SK-N-SH (cell line): ENCODE measurements at regions not wholly inside any gene's neighbourhood (a gene's known extent, or its start where the extent isn't known, plus 50 kb on each side); places are given as distances from the start of the nearest gene placed in this dataset.

ENCODE experiments used
- CTCF ChIA-PET: fragments of 300-600, 350-600 bp; formaldehyde crosslinking; extraction: SDS; loops from one replicate; lab custom pipeline; 2021; lab: Yijun Ruan, JAX
- POLR2A ChIA-PET: fragments of 350-600 bp; sonication (Branson Sonifier 250); formaldehyde crosslinking; extraction: SDS; loops from one replicate; lab custom pipeline; 2020; ENCODE audit warnings: antibody characterized with exemption, inconsistent platforms; lab: Yijun Ruan, JAX
- DNase-seq: peaks from one replicate; pipeline ENCODE4 v3.0.0; 2012
- H2AFZ ChIP-seq: fragments of 200-600 bp; sonication (generic); 2 replicates; pipeline ENCODE4 v1.8.1; 2016; ENCODE audit warnings: antibody characterized with exemption, mild to moderate bottlenecking, low read depth
- H3F3A ChIP-seq: fragments of 200-600 bp; sonication (generic); replicated peaks from 2 replicates; pipeline ENCODE3; 2016; ENCODE audit warnings: antibody characterized with exemption, mild to moderate bottlenecking; ENCODE audit not compliant: insufficient read depth
- H3K27ac ChIP-seq, 2 experiments: fragments of 200-500 bp in 1 of 2; fragments of 200-600 bp in 1 of 2; sonication (Bioruptor generic) in 1 of 2; sonication (generic), shearing (Covaris generic) in 1 of 2; 2 replicates each; pipeline versions ENCODE4 v1.5.1 to v1.6.1; 2014 to 2016; ENCODE audit warnings: low read depth in 2 of 2, inconsistent platforms in 1 of 2, low read length in 1 of 2, mild to moderate bottlenecking in 1 of 2, mixed read lengths in 1 of 2
- H3K27me3 ChIP-seq: fragments of 200-600 bp; sonication (generic), shearing (Covaris generic); 2 replicates; pipeline ENCODE4 v1.6.1; 2016; ENCODE audit warnings: mixed run types; ENCODE audit not compliant: insufficient read depth
- H3K36me3 ChIP-seq, 2 experiments: fragments of 200-500 bp in 1 of 2; fragments of 200-600 bp in 1 of 2; sonication (Bioruptor generic) in 1 of 2; sonication (generic) in 1 of 2; replicated peaks in 1 of 2; 2 replicates each; pipeline versions ENCODE3 to v1.5.1; 2014 to 2016; ENCODE audit warnings: low read length in 1 of 2, mild to moderate bottlenecking in 1 of 2; ENCODE audit not compliant: insufficient read depth in 2 of 2, control insufficient read depth in 1 of 2
- H3K4me1 ChIP-seq, 2 experiments: fragments of 200-500 bp in 1 of 2; fragments of 200-600 bp in 1 of 2; sonication (Bioruptor generic) in 1 of 2; sonication (generic), shearing (Covaris generic) in 1 of 2; 2 replicates each; pipeline versions ENCODE4 v1.5.1 to v1.6.1; 2014 to 2016; ENCODE audit warnings: low read depth in 1 of 2, low read length in 1 of 2, mixed run types in 1 of 2; ENCODE audit not compliant: insufficient read depth in 2 of 2, control insufficient read depth in 1 of 2
- H3K4me2 ChIP-seq: fragments of 200-600 bp; sonication (generic), shearing (Covaris generic); 2 replicates; pipeline ENCODE4 v1.6.1; 2017; ENCODE audit warnings: mixed run types
- H3K4me3 ChIP-seq, 2 experiments: fragments of 200-500 bp in 1 of 2; fragments of 200-600 bp in 1 of 2; sonication (Bioruptor generic) in 1 of 2; sonication (generic), shearing (Covaris generic) in 1 of 2; 2 replicates each; pipeline versions ENCODE4 v1.5.1 to v1.8.1; 2014 to 2016; ENCODE audit warnings: low read depth in 2 of 2, inconsistent platforms in 1 of 2, low read length in 1 of 2, mild to moderate bottlenecking in 1 of 2, mixed read lengths in 1 of 2, moderate library complexity in 1 of 2
- H3K79me2 ChIP-seq: fragments of 200-600 bp; sonication (generic); 2 replicates; pipeline ENCODE4 v1.8.1; 2017; ENCODE audit warnings: mild to moderate bottlenecking; ENCODE audit not compliant: insufficient read depth
- H3K9ac ChIP-seq: fragments of 200-600 bp; sonication (generic); 2 replicates; pipeline ENCODE4 v1.6.1; 2017; ENCODE audit warnings: mixed run types
- H3K9me2 ChIP-seq: fragments of 200-600 bp; sonication (generic); 2 replicates; pipeline ENCODE4 v1.6.1; 2017; ENCODE audit warnings: mixed run types
- H3K9me3 ChIP-seq: fragments of 200-600 bp; sonication (generic); 2 replicates; pipeline ENCODE4 v1.6.1; 2017; ENCODE audit warnings: mixed run types, mild to moderate bottlenecking, moderate library complexity
- H4K20me1 ChIP-seq: fragments of 200-600 bp; sonication (generic); 2 replicates; pipeline ENCODE4 v1.6.1; 2017; ENCODE audit warnings: mild to moderate bottlenecking, mixed run types; ENCODE audit not compliant: insufficient read depth
- CHD2 ChIP-seq: fragments of 150-350 bp; IDR thresholded peaks from 2 replicates; pipeline ENCODE4 v1.6.1; 2018; ENCODE audit warnings: low read length; ENCODE audit not compliant: partially characterized antibody
- ELF1 ChIP-seq: IDR thresholded peaks from 2 replicates; pipeline ENCODE4 v1.4.0; 2012
- EP300 ChIP-seq, 2 experiments: IDR thresholded peaks; 2 replicates each; pipeline versions ENCODE4 v1.4.0 to v1.6.1; 2012; ENCODE audit warnings: borderline replicate concordance in 1 of 2, low read depth in 1 of 2, low read length in 1 of 2
- FOSL2 ChIP-seq: IDR thresholded peaks from 2 replicates; pipeline ENCODE4 v1.4.0; 2012; ENCODE audit warnings: low read depth, mild to moderate bottlenecking, moderate library complexity, borderline replicate concordance
- GATA2 ChIP-seq: sonication (generic); formaldehyde crosslinking; IDR thresholded peaks from 2 replicates; pipeline ENCODE4 v1.5.0; 2020; ENCODE audit warnings: mild to moderate bottlenecking, missing genetic modification reagents
- IRF3 ChIP-seq: fragments of 150-350 bp; IDR thresholded peaks from 2 replicates; pipeline ENCODE4 v1.6.1; 2016; ENCODE audit warnings: mild to moderate bottlenecking, low read depth, low read length
- JUND ChIP-seq: IDR thresholded peaks from 2 replicates; pipeline ENCODE4 v1.4.0; 2012
- MAX ChIP-seq: IDR thresholded peaks from 2 replicates; pipeline ENCODE4 v1.4.0; 2012; ENCODE audit warnings: low read depth
- MEF2A ChIP-seq: IDR thresholded peaks from 2 replicates; pipeline ENCODE4 v1.4.0; 2012; ENCODE audit warnings: low read depth, borderline replicate concordance
- MXI1 ChIP-seq: IDR thresholded peaks from 2 replicates; pipeline ENCODE4 v1.6.1; 2012; ENCODE audit warnings: mild to moderate bottlenecking, low read depth, low read length, improper control_type of control experiment
- NFIC ChIP-seq: IDR thresholded peaks from 2 replicates; pipeline ENCODE4 v1.4.0; 2012; ENCODE audit warnings: borderline replicate concordance
- RAD21 ChIP-seq: IDR thresholded peaks from 2 replicates; pipeline ENCODE4 v1.6.1; 2012; ENCODE audit warnings: mild to moderate bottlenecking, low read length
- RFX5 ChIP-seq: IDR thresholded peaks from 2 replicates; pipeline ENCODE4 v1.6.1; 2012; ENCODE audit warnings: mild to moderate bottlenecking, improper control_type of control experiment, low read length
- SMC3 ChIP-seq: IDR thresholded peaks from 2 replicates; pipeline ENCODE4 v1.6.1; 2012; ENCODE audit warnings: low read depth, low read length, improper control_type of control experiment
- TCF12 ChIP-seq: IDR thresholded peaks from 2 replicates; pipeline ENCODE4 v1.4.0; 2012
- WGBS: methylation state at CpG from one replicate; pipeline ENCODE4 v1.1.6; 2017; ENCODE audit warnings: low lambda C conversion rate; 5-methylcytosine and 5-hydroxymethylcytosine counted together
- TF ChIP-seq, protein P1 (sequence below): fragments of 200-600 bp; sonication (generic); IDR thresholded peaks from 2 replicates; pipeline ENCODE4 v1.6.1; 2017; ENCODE audit warnings: antibody characterized with exemption, mild to moderate bottlenecking, moderate library complexity
- TF ChIP-seq, protein P2 (sequence below): IDR thresholded peaks from 2 replicates; pipeline ENCODE4 v1.6.1; 2012; ENCODE audit warnings: mild to moderate bottlenecking, low read depth, low read length, moderate library complexity

DNA sequence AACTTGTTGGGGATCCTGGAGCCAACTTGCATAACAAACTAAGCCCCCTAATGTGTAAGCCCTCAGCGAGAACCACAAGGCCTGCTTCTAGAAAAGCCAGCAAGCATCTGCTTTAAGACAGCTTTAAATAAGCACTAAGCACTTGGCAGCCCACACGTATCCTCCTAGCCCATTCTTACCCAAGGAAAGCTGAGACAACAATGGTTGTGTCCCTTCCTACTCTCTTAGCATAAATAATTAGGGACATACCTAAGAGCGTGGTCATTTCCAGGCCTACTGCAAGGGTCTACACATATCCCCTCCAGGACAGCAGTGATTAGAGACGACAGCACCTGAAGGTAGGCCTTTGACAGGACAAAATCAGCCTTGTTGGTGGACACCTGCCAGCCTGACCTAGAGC lies 322.8 kb upstream of the PPARGC1A start:
- H3K27ac ChIP-seq = no peak overlapping the region
- no peak for DNase-seq
- ChIA-PET POLR2A (no interaction called here), CTCF (no interaction called here)
- H3K4me2 ChIP-seq = no peak overlapping the region
- no peaks in the 10 kb centered on the region for H3K9me2 ChIP-seq
- 16% methylated on average over 4 of the region's 4 CpGs for WGBS
- TF ChIP-seq SMC3 (no peak), JUND (no peak), NFIC (no peak), GATA2 (CRISPR knock-in tag) (no peak), EP300 (IDR thresholded peaks at IDR 0.05; ENCODE audit: borderline replicate concordance in 1 of 2, low read depth in 1 of 2, low read length in 1 of 2) (no peak), MAX (no peak), MXI1 (no peak), RAD21 (no peak), ELF1 (no peak)
- TF ChIP-seq, protein P1, sequence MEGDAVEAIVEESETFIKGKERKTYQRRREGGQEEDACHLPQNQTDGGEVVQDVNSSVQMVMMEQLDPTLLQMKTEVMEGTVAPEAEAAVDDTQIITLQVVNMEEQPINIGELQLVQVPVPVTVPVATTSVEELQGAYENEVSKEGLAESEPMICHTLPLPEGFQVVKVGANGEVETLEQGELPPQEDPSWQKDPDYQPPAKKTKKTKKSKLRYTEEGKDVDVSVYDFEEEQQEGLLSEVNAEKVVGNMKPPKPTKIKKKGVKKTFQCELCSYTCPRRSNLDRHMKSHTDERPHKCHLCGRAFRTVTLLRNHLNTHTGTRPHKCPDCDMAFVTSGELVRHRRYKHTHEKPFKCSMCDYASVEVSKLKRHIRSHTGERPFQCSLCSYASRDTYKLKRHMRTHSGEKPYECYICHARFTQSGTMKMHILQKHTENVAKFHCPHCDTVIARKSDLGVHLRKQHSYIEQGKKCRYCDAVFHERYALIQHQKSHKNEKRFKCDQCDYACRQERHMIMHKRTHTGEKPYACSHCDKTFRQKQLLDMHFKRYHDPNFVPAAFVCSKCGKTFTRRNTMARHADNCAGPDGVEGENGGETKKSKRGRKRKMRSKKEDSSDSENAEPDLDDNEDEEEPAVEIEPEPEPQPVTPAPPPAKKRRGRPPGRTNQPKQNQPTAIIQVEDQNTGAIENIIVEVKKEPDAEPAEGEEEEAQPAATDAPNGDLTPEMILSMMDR = no peak
- H3K79me2 ChIP-seq = no peaks in the 10 kb centered on the region
- H3F3A ChIP-seq = no peaks in the 10 kb centered on the region
- no peaks in the 10 kb centered on the region for H3K9me3 ChIP-seq
- H3K27me3 ChIP-seq = no peaks in the 10 kb centered on the region; the same call in 1 of the 2 replicates
- H3K36me3 ChIP-seq = no peaks in the 10 kb centered on the region
- no peak overlapping the region for H2AFZ ChIP-seq
- no peak overlapping the region for H3K9ac ChIP-seq
- H3K4me1 ChIP-seq = no peaks in the 10 kb centered on the region
- no peak overlapping the region for H3K4me3 ChIP-seq
- no peaks in the 10 kb centered on the region for H4K20me1 ChIP-seq

DNA sequence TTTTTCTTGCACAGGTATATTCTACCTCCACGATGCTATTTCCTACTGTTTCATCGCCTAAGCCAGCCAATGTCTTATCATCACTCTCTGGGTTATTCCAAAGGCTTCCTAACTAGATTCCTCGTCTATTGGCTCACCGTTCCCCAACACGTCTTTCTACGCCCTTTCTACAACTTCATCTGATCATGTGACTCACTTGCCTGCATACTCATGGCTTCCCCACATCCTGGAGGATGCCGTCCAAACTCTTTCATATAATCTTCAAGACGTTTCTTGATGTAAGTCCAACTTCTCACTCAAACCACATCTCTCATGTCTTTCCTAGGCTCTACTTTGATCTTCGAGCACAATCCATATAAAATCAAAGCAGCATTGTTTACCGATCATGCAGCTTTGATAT lies 322.0 kb upstream of the PPARGC1A start:
- no peaks in the 10 kb centered on the region; the same call in 1 of the 2 replicates for H3K27me3 ChIP-seq
- ChIA-PET POLR2A (interaction anchor here (0.5 kb wide), 1 partner anchor 15 kb away, joined by 4 read pairs; no protein-coding TSS in a partner anchor), CTCF (interaction anchor here (1.4 kb wide), 1 partner anchor 28 kb away, joined by 3 read pairs; no protein-coding TSS in a partner anchor)
- no peak overlapping the region for H3K9ac ChIP-seq
- no peaks in the 10 kb centered on the region for H3K9me2 ChIP-seq
- H2AFZ ChIP-seq = no peak overlapping the region
- no peak overlapping the region for H3K4me3 ChIP-seq
- H3F3A ChIP-seq = no peaks in the 10 kb centered on the region
- no peaks in the 10 kb centered on the region for H3K9me3 ChIP-seq
- H3K4me2 ChIP-seq = no peak overlapping the region
- no peaks in the 10 kb centered on the region for H4K20me1 ChIP-seq
- no peak for TF ChIP-seq CHD2
- no peak for TF ChIP-seq MAX
- TF ChIP-seq, protein P2, sequence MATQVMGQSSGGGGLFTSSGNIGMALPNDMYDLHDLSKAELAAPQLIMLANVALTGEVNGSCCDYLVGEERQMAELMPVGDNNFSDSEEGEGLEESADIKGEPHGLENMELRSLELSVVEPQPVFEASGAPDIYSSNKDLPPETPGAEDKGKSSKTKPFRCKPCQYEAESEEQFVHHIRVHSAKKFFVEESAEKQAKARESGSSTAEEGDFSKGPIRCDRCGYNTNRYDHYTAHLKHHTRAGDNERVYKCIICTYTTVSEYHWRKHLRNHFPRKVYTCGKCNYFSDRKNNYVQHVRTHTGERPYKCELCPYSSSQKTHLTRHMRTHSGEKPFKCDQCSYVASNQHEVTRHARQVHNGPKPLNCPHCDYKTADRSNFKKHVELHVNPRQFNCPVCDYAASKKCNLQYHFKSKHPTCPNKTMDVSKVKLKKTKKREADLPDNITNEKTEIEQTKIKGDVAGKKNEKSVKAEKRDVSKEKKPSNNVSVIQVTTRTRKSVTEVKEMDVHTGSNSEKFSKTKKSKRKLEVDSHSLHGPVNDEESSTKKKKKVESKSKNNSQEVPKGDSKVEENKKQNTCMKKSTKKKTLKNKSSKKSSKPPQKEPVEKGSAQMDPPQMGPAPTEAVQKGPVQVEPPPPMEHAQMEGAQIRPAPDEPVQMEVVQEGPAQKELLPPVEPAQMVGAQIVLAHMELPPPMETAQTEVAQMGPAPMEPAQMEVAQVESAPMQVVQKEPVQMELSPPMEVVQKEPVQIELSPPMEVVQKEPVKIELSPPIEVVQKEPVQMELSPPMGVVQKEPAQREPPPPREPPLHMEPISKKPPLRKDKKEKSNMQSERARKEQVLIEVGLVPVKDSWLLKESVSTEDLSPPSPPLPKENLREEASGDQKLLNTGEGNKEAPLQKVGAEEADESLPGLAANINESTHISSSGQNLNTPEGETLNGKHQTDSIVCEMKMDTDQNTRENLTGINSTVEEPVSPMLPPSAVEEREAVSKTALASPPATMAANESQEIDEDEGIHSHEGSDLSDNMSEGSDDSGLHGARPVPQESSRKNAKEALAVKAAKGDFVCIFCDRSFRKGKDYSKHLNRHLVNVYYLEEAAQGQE = no peak
- no peak for TF ChIP-seq IRF3
- TF ChIP-seq ELF1 = no peak
- TF ChIP-seq NFIC = no peak
- TF ChIP-seq RFX5 = no peak
- TF ChIP-seq TCF12 = no peak
- no peak for TF ChIP-seq MEF2A
- TF ChIP-seq FOSL2 = no peak
- TF ChIP-seq RAD21 = no peak
- H3K36me3 ChIP-seq = no peaks in the 10 kb centered on the region
- H3K79me2 ChIP-seq = no peaks in the 10 kb centered on the region
- no peak overlapping the region for H3K27ac ChIP-seq
- 34% methylated on average over 10 of the region's 10 CpGs for WGBS
- H3K4me1 ChIP-seq = no peaks in the 10 kb centered on the region
- no peak for DNase-seq
